ENCODE measurements at regions not wholly inside any gene's neighbourhood (a gene's known extent, or its start where the extent isn't known, plus 50 kb on each side); places are given as distances from the start of the nearest gene placed in this dataset.

GRCh38 chr11:69360606-69361005, 66.7 kb downstream of the MYEOV start:
- POLR2A ChIA-PET, result no interaction called here

More at GRCh38 chr11:69360606-69361005, 66.7 kb downstream of the MYEOV start:
- intact Hi-C loops (cut with micrococcal nuclease), result loop anchor here (5.0 kb wide), 1 partner anchor 258 kb away; no protein-coding TSS in a partner anchor
- Histone ChIP-seq H3K9me3 (ENCODE audit: control insufficient read depth in 1 of 2, insufficient read depth in 1 of 2, low read depth in 1 of 2, low read length in 2 of 2) (peaks cover 0 to 15% of the 10 kb centered on the region in 2 experiments; a peak in 1 of 4 replicates), H3K4me2 (ENCODE audit: low read length) (peak overlapping the region; percentile 10; the same call in 1 of the 2 replicates), H2AFZ (ENCODE audit: low read depth, low read length, poor library complexity, severe bottlenecking) (no peak overlapping the region), H3K36me3 (ENCODE audit: control insufficient read depth in 1 of 2, insufficient read depth in 2 of 2, low read length in 2 of 2) (peaks cover 0 to 13% of the 10 kb centered on the region in 2 experiments; a peak in 1 of 4 replicates), H3K4me1 (ENCODE audit: control insufficient read depth in 1 of 2, insufficient read depth in 2 of 2, low read length in 2 of 2) (peaks cover 5 to 41% of the 10 kb centered on the region in 2 experiments; a peak in 3 of 4 replicates), H3K27me3 (ENCODE audit: insufficient read depth, low read length) (no peaks in the 10 kb centered on the region), H4K20me1 (ENCODE audit: insufficient read depth) (no peaks in the 10 kb centered on the region), H3K27ac (ENCODE audit: low read depth, low read length) (no peak overlapping the region), H3K9ac (ENCODE audit: low read length) (no peak overlapping the region), H3K79me2 (ENCODE audit: insufficient read depth, low read length) (peaks cover 22% of the 10 kb centered on the region; the same call in 1 of the 2 replicates), H3K9me2 (ENCODE audit: insufficient read depth) (no peaks in the 10 kb centered on the region), H3K4me3 (replicated peaks in 1 of 2; ENCODE audit: low read depth in 1 of 2, low read length in 2 of 2) (no peak overlapping the region)
- ATAC-seq, result no peak
- RAD21 ChIA-PET (ENCODE audit: low non-redundant PET in 1 of 2, low total read pairs in 2 of 2, uncharacterized antibody in 2 of 2, unreplicated experiment in 2 of 2), result no interaction called here
- BruUV-seq (replicated peaks), result no TSS peak
- CTCF ChIA-PET, result no interaction called here
- TF ChIP-seq MAX (IDR thresholded peaks at IDR 0.05) (no peak), ATF3 (IDR thresholded peaks at IDR 0.05) (no peak), YY1 (IDR thresholded peaks at IDR 0.05; ENCODE audit: extremely low read depth, insufficient replicate concordance, low read depth, low read length) (no peak), ZFX (IDR thresholded peaks at IDR 0.05) (no peak), POLR2A (IDR thresholded peaks at IDR 0.05; ENCODE audit: borderline replicate concordance, extremely low read depth, insufficient read depth, insufficient read length) (no peak), ZBTB33 (IDR thresholded peaks at IDR 0.05; ENCODE audit: extremely low read depth, insufficient replicate concordance, low read length) (no peak), CBX3 (IDR thresholded peaks at IDR 0.05; ENCODE audit: low read depth) (no peak), SP1 (IDR thresholded peaks at IDR 0.05; ENCODE audit: low read depth) (no peak), EGR1 (IDR thresholded peaks at IDR 0.05; ENCODE audit: low read depth) (no peak), CEBPB (IDR thresholded peaks at IDR 0.05; ENCODE audit: low read depth) (no peak)
- no peak for DNase-seq (ENCODE audit: low read depth, low spot score)
